ENCODE measurements at regions not wholly inside any gene's neighbourhood (a gene's known extent, or its start where the extent isn't known, plus 50 kb on each side); places are given as distances from the start of the nearest gene placed in this dataset.
"Not testable (repeated sequence)": the region's sequence is repeated elsewhere in the genome, so short reads cannot be mapped to it uniquely, and the experiment has no call there.

DNA sequence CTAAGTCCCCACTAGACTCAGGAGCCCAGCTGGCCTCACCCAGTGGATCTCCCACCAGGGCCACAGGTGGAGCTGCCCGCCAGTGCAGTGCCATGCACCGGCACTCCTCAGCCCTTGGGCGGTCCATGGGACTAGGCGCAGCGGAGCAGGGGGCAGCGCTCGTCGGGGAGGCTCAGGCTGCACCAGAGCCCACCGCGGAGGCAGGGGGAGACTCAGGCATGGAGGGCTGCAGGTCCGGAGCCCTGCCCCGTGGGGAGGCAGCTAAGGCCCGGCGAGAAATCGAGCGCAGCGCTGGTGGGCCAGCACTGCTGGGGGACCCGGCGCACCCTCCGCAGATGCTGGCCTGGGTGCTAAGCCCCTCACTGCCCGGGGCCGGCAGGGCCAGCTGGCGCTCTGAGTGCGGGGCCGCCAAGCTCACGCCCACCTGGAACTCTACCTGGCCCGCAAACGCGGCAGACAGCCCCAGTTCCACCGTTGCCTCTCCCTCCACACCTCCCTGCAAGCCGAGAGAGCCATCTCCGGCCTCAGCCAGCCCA is 1275.2 kb upstream of the CNTN5 start:
- H3K27ac ChIP-seq: no peak overlapping the region
- H3K4me3 ChIP-seq: no peak overlapping the region

DNA sequence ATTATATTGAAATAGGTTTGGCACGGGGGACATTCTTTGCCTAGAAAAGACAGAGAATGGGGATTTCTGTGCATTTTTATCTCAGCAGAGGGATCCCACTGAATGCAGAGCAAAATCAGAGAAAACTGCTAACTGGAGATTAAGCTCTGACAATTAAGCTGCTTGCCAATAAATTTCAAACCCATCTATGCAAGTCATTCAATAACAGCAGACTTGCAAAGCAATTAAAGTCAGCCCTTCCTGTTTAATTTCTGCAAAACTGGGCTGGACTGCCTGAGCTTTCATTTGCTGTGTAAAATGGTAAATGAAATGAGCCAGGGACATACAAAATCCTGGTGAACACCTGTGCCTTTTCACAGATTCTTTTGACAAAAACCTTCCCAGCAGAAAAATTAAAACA is 1273.9 kb upstream of the CNTN5 start:
- H3K4me3 ChIP-seq: no peak overlapping the region
- H3K27ac ChIP-seq: no peak overlapping the region

DNA sequence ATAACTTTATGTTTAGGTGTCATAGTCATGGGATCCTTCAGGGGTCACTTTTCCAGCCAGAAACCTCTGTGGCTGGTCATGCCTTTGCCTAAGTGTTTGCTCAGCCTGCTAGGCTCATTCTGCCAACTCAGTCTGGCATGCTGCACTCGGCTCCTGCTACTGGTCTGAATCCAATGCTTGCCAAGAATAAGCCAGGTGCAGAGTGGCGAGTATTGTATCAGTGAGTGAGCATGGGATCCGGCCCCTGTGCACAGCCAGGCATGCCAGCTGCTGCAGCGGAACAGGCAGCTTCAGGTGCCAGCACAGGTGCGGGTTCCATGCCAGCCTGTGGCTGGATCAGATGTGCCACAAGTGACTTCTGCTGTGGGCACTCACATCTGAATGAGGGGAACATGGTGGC is 1269.3 kb upstream of the CNTN5 start:
- H3K27ac ChIP-seq: no peak overlapping the region

DNA sequence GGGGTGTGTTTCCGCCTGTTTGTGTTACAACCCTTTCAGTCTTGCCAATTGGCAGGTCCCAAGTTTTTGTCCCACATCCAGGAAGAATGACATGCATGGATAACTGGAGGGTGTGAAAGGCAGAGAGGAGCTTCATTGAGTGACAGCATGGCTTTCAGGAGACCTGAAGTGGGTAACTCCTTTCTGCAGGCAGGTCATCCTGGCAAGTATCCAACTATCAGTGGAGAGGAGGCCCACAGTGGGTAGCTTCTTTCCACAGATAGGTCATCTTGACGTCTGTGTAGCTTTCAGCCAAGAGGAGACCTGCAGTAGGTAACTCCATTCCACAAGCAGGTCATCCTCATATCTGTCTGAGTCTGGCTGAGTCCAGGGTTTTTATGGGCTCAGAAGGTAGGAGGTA is 1268.8 kb upstream of the CNTN5 start:
- H3K27ac ChIP-seq: no peak overlapping the region
- H3K4me3 ChIP-seq: no peak overlapping the region

More for the DNA sequence above, 1269.3 kb upstream of the CNTN5 start:
- no peak overlapping the region for H3K4me3 ChIP-seq

DNA sequence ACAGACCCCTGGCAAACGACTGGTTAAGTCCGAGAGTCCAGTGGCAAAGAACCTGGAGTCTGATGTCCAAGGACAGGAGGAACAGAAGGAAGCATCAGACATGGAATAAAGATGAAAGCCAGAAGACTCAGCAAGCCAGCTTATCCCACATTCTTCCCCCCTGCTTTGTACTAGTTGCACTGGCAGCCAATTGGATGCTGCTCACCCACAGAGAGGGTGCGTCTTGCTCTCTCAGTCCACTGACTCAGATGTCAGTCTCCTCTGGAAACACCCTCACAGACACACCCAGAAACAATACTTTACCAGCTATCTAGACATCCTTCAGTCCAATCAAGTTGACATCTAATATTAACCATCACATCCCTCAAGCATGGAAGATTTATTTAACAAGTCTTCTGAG is 1265.8 kb upstream of the CNTN5 start:
- H3K4me3 ChIP-seq: no peak overlapping the region
- no peak overlapping the region for H3K27ac ChIP-seq

DNA sequence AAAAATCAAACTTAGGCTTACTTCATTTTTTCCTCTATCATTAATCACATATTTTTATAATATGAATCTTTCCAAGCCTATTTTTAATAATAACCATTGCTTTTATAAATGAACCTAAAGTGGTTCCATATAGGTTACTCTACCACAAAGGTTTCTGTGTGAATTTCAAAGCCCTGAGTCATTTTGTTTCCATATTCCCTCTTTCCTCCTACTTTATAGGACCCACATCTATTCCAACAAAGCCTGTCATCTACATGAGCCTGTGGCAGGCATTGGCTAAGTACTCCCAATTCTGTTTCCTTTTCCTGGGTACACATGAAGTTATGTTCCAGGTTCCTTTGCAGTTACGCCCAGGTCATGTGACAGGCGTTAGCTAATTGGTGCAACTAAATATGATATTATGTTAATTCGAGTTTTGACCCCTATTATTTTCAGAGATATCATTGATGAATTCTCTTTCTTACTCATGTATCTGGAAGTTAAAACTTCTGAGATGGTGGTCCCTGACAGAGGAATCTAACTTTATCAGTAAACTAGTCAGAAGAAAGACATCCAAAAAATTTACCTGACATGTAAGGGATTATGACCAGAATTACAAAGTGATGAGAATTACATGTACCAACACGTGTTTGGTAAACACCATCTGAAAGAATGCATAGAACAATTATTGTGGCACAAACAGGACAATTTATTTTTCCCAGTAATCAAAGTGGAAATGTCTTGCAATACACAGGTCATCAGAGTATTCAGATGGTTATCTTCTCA is 1264.0 kb upstream of the CNTN5 start:
- H3K4me3 ChIP-seq: no peak overlapping the region
- H3K27ac ChIP-seq: no peak overlapping the region

DNA sequence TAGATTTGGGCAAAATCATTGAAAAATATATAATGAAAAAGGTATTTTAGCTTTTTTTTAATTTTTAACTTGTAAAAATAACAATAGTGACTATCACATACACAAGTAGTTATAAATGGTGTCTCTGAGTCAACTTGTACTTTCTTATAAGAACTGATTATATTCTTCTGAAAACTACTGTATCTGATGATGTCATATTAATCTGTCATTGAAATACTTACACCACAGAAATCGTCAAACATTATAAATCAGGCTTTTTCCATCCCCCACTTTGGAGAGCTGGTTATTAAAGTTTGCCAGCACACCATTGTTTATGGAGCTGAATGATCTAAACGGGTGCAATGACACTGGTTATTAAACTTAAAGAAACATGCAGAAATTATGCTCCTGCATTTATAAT is 1259.6 kb upstream of the CNTN5 start:
- Histone ChIP-seq H3K27ac (no peak overlapping the region), H3K4me3 (no peak overlapping the region)

DNA sequence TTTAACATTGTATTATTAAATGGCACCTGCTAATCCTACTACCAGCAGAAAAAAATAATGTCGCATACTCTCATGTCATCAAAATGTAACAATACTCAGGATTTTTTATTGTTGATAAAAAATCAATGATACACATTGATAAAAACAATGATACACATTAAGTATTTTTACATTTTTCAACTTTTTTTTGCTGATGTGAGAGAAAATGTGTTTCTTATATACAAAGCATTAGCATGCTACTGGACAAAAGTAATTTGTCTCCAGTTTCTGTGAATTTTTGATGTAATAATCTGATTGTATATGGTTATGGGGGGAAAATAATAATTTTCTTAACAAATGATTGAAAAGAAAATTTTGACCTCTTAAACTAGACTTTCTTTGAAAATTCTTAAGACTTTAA is 1256.6 kb upstream of the CNTN5 start:
- Histone ChIP-seq H3K4me3 (no peak overlapping the region), H3K27ac (no peak overlapping the region)

DNA sequence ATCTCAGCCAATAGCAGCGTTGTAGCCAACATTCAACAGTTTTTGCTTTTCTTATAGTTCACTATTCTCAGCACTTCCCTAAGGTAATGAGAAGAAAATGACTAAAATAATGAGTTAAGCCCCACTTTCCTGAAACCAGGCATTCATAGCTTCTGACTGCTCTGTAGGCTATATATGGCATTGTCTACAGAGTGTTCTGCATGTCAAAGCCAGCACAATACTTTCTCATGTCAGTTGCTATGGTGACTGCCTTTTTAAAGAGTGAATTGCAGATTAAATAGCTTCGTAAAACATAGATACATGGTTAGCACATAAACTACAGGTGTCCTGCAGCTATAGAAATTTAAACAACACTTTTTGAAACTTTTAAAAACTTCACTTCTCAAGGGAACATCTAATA is 1256.1 kb upstream of the CNTN5 start:
- H3K27ac ChIP-seq: no peak overlapping the region
- H3K4me3 ChIP-seq: no peak overlapping the region

DNA sequence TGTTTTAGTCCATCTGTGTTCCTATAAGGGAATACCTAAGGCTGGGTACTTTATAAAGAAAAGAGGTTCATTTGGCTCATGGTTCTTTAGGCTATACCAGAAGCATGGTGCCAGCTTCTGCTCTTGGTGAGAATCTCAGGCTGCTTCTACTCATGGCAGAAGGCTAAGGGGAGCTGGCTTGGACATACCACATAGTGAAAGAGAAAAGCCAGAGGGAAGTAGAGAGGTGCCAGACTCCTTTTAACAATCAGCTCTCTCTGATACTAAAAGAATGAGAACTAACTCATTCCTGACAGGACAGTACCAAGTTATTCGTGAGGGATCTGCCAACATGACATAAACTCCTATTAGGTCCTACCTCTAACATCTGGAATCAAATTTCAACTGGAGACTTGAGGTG is 1250.2 kb upstream of the CNTN5 start:
- no peak overlapping the region for H3K27ac ChIP-seq

DNA sequence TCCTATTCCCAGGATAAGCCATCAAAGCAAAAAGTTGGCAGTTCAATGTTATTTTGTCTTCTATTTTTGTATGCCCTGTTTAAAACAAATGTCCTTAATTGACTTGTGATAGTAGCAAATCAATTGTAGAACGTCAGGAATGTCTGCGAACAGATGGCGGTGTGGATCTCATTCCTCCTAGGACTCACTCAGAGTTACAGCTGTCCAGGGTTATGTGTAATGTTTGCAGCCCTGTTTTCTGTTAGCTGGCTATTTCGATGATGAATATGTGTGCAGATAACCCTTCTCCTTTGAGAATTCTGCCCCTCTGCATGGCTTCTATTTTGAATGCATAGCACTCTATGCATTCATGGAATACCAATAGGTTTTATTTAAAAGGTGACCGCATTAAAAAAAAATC is 1248.0 kb upstream of the CNTN5 start:
- no peak overlapping the region for H3K4me3 ChIP-seq
- H3K27ac ChIP-seq: no peak overlapping the region

More for the DNA sequence above, 1250.2 kb upstream of the CNTN5 start:
- no peak overlapping the region for H3K4me3 ChIP-seq

DNA sequence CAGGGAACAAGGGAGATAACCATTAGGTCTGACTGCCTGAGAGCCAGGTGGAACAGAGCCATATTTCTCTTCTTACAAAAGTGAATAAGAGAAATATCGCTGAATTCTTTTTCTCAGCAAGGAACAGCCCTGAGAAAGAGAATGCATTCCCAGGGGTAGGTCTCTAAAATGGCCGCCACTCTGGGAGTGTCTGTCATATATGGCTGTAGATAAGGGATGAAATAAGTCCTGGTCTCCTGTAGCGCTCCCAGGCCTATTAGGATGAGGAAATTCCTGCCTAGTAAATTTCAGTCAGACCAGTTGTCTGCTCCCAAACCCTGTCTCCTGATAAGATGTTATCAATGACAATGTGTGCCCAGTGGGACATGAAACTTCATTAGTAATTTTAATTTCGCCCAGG is 1236.4 kb upstream of the CNTN5 start:
- H3K27ac ChIP-seq, H3K4me3 ChIP-seq: not testable (repeated sequence)

DNA sequence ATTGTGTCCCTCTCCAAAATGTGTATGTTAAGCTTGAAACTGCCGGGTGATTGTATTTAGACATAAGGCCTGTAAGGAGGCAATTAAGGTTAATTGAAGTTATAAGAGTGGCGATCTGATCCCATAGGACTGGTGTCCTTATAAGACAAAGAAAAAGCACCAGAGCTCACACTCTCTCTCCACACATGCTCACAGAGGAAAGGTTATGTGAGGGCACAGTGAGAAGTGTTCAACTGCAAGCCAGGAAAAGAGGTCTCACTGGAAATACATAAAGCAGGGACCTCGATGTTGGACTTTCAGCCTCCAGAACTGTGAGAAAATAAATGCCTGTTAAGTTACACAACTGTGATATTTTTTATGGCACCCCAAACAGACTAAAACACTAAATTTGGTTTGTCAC is 1233.8 kb upstream of the CNTN5 start:
- Histone ChIP-seq H3K27ac (no peak overlapping the region), H3K4me3 (no peak overlapping the region)

DNA sequence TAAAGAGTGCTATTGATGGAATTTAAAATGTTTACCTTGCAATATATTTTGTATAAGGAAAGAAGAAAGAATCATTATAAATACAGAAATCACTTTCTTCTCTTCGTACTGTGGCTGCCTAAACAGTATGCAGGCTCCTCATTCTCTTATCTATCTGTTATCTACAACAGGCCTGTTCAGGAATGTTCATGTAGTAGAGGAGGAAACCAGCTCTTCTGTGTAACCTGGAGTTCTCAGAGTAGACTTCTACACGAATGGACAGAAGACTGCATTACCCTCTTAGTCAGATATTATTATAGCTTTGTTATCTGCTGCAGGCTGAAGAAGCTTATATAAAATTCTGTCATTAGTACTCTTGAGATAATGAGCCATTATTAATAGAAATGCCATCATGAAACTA is 1225.9 kb upstream of the CNTN5 start:
- H3K4me3 ChIP-seq: no peak overlapping the region
- no peak overlapping the region for H3K27ac ChIP-seq

DNA sequence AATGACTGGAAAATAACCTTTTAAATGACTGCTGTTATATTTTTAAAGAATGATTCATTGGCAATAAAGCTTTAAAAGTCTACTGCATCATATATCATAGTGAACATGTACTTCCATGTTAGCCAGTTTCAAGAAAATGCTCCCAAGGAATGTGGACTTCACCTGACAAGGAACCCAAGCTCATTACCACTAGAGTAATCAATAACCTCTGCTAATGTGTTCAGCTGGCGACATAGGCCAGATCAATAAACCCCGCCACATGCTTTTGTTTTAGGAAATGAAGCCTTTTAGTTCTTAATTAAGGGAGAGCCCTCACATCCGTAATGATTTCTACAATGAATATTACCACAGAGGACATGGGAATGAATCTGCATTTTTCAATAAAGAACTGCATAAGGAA is 1219.9 kb upstream of the CNTN5 start:
- Histone ChIP-seq H3K4me3 (no peak overlapping the region), H3K27ac (no peak overlapping the region)

DNA sequence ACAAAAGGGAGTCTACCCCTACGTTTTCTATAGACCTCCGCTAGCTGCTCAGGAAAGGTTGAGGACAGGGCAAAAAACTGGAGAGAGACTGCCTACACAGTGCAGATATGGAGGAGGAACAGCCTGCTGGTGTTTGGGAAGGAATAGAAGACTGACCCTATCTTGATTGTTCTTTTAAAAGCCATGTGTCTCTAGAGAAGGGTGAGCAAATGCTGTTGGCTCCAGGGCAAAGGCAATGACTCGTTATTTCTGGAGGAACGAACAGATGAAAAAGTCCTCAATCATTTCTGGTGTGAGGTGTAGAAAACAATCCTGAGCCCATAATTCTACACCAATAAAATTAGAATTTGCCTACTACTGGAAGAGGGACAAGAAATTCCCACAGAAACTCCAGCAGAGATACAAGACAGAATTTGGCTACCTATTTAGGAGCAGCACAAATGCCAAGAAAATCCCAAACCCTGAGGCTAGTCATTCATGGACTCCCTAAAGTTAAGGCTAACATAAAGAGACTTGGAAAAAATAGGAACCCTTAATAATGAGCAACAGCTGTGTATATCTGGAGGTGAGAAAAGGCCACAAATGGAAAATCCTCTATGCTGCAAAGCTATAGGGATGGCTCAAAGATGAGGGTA is 1206.3 kb upstream of the CNTN5 start:
- Histone ChIP-seq H3K27ac (no peak overlapping the region), H3K4me3 (no peak overlapping the region)

DNA sequence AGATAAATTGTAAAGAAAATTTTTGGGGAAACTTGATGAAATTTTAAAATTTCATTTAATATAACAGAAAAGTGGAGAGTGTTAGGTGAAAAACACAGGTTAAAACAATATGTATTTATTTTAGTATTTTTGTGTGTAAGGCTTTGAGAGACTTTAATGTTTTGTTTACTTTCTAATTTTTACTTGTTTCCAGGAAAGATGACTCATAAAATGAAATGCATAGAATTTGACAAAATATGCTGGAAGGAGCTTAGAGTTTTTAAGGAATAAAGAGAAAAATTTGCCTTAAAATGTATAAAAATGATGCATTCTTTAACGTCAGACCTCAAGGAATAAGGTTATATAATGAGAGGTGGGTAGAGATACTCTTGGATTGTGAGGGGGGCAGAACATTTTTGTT is 1205.1 kb upstream of the CNTN5 start:
- H3K27ac ChIP-seq: no peak overlapping the region

DNA sequence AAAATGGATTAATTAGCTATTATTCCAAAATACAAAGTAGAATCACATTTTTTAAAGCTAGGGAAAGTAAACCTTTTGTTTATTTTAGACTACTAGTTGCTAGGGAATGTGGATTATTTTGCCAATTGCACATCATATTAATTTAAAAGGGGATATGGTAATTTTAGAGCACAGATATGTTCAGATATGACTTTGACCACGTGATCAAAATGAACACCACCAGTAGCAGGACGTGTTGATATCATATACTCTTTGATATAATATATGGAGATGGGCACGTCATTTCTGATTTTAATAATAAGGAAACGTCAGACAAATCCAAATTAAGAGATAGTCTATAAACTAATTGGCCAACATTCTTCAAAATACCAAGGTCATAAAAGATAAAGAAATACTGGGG is 1188.3 kb upstream of the CNTN5 start:
- H3K27ac ChIP-seq: no peak overlapping the region
- no peak overlapping the region for H3K4me3 ChIP-seq

More for the DNA sequence above, 1205.1 kb upstream of the CNTN5 start:
- no peak overlapping the region for H3K4me3 ChIP-seq

DNA sequence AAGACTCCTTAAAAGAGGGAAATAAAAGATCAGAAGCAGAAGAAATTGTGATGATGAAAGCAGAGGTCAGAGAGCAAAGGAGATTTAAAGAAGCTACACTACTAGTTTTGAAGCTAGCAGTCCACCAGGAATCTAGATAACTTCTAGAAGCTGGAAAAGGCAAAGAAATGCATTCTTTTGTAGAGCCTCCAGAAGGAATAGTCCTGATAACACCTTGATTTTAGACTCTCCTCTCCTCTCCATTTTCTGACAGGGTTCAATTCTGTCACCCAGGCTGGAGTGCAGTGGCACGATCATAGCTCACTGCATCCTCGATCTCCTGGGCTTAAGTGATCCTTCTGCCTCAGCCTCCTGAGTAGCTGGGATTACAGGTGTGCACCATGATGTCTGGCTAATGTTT is 1187.3 kb upstream of the CNTN5 start:
- no peak overlapping the region for H3K4me3 ChIP-seq
- no peak overlapping the region for H3K27ac ChIP-seq

DNA sequence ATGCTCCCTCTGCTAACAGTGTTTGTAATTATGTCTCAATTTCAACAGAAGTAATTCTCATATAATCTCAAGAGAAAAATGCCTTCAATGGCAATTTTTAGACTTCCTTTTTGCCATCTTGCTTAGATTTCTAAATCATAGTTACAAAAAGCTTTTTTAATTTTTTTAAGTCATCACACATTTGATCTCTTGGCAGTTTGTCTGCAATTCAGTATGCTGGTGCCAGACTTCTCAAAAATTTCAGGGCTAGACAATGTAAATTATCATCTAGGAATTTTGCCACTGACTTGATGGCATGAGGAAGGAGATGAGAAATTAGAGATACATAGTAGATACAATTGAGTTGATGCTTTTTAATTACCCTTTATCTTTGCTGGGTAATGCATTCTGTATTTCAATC is 1176.7 kb upstream of the CNTN5 start:
- Histone ChIP-seq H3K4me3 (no peak overlapping the region), H3K27ac (no peak overlapping the region)

DNA sequence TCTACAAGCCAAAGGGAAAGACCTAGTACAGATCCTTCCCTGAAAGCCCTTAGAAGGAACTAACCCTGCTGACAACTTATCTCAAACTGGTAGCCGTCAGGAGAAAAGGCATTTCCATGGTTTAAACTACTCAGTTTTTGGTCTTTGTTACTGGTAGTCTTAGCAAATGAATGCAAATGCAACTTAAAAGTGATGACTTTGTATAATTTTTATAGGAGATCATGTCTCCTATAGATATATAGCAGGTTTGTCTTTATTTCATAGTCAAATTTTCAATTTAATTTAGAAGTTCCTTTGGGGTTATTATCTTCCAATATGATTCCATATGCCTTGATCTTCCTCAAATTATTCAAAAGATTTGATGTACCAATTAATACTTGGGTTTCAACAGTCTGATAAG is 1173.0 kb upstream of the CNTN5 start:
- no peak overlapping the region for H3K4me3 ChIP-seq
- no peak overlapping the region for H3K27ac ChIP-seq

DNA sequence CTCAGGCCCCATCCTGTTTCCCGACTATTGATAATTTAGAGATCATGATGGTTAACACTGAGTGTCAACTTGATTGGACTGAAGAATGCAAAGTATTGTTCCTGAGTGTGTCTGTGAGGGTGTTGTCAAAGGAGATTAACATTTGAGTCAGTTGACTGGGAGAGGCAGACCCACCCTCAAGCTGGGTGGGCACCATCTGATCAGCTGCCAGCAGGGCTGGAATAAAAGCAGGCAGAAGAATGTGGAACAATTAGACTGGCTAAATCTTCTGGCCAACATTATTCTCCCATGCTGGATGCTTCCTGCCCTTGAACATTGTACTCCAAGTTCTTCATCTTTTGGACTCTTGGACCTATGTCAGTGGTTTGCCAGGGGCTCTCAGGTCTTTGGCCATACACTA is 1170.0 kb upstream of the CNTN5 start:
- H3K4me3 ChIP-seq: no peak overlapping the region

More for the DNA sequence above, 1170.0 kb upstream of the CNTN5 start:
- H3K27ac ChIP-seq: no peak overlapping the region
